GM23248 (cell line): ENCODE measurements at regions not wholly inside any gene's neighbourhood (a gene's known extent, or its start where the extent isn't known, plus 50 kb on each side); places are given as distances from the start of the nearest gene placed in this dataset.

Experiments used
- EZH2 ChIP-seq: fragments of 200-600 bp; sonication (generic); IDR thresholded peaks from 2 replicates; pipeline ENCODE4 v1.6.1; 2018; ENCODE audit warnings: antibody characterized with exemption, mild to moderate bottlenecking; ENCODE audit not compliant: insufficient read depth, poor library complexity, severe bottlenecking
- EZH2phosphoT487 ChIP-seq: fragments of 200-600 bp; sonication (generic); IDR thresholded peaks from 2 replicates; pipeline ENCODE4 v1.6.1; 2018; ENCODE audit warnings: antibody characterized with exemption, moderate library complexity, mild to moderate bottlenecking, low read depth; ENCODE audit not compliant: insufficient read depth

DNA sequence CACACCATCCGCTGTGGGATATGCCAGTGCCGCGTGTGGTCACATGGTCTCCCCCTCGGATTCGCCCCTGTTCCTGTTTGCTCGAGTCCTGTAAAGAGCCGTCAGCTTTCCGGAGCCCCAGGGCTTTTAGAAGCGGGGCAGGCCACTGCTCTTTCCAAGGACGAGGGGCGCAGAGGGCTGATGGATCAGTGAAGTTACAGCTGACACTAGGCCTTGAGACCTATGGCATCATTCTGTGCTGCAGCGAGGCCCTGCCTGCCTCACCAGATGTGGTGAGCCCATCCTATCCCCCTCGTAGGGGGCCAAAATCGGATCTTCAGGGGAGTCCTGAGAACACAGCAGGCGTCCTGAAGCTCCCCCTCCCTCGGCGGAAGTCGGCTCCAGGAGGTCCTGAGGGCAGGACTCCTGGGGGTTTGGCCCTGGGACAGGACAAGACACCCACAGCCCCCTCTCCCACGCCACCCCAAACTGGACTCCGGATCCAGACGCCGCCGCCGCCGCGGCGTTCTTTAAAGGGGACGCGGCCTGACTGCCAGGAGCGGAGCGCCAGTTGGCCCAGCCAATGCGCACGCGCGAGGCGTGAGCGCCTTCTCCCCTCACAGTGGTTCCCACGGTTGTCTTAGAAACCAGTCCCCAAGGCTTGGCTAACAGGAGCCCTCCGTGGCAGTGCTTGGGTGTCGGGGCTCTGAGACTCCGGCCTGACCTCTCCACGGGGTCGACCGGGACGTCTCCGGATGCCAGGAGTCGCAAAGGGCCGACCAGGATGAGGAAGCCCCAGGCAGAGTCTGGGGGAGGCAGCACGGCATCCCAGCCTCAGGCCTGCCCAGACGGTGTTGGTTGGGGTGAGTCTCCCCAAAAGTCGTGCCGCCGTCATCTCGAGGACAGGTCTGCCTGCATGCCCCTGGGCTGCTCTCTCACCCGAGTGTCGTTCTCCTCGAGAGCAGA lies 371.7 kb downstream of the ZNF716 start:
- no peak for TF ChIP-seq EZH2
- no peak for TF ChIP-seq EZH2phosphoT487
